Esophagus squamous epithelium (tissue), 4 donors: ENCODE measurements at regions not wholly inside any gene's neighbourhood (a gene's known extent, or its start where the extent isn't known, plus 50 kb on each side); places are given as distances from the start of the nearest gene placed in this dataset.

Experiments
- POLR2A ChIP-seq, 4 donors: fragments of 450-650 bp; IDR thresholded peaks; one replicate each; pipeline ENCODE4 v1.6.1; 2017; ENCODE audit warnings: antibody characterized with exemption in 4 of 4, mild to moderate bottlenecking in 4 of 4, moderate library complexity in 3 of 4
- TF ChIP-seq, protein P1 (sequence below), 6 experiments: fragments of 450-650 bp in 4 of 6; fragments of 200-600 bp in 2 of 6; sonication (generic) in 2 of 6; IDR thresholded peaks; one replicate each; pipeline ENCODE4 v1.5.1; 2016 to 2019; ENCODE audit warnings: antibody characterized with exemption in 6 of 6, mild to moderate bottlenecking in 4 of 6, moderate library complexity in 4 of 6

DNA sequence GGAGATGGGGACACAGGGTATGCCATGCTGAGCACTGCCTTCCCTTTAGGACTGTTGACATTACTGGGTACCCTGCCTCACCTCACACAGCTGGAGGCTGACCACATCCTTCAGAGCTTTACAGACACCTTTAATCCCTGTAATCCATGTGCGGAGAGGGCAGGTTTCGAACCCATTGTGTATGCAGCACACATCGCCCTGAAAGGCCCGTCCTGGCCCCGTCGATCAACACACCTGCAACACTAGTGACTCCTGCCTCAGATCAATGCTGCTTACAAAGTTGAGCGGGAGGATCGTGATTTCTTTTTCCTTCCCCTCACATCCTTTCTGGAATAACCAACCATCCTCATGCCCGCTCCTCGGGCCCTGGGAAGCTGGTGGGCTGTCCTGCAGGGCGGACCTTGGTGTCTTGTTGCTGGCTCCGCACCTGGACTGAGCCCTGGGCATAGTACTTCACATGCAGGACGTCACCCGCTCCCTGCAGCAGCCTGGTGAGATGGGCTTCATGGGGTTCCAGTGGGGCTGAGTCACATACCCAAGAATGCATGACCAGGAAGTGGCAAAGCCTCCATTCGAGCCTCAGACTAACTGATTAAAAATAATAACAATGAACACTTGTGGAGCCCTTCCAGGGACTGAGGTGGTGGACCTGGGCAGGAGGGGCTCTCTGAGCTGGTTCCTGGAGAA is 403.6 kb downstream of the PTPRU start:
- no peak for TF ChIP-seq POLR2A (IDR thresholded peaks at IDR 0.05)
- TF ChIP-seq, protein P1, sequence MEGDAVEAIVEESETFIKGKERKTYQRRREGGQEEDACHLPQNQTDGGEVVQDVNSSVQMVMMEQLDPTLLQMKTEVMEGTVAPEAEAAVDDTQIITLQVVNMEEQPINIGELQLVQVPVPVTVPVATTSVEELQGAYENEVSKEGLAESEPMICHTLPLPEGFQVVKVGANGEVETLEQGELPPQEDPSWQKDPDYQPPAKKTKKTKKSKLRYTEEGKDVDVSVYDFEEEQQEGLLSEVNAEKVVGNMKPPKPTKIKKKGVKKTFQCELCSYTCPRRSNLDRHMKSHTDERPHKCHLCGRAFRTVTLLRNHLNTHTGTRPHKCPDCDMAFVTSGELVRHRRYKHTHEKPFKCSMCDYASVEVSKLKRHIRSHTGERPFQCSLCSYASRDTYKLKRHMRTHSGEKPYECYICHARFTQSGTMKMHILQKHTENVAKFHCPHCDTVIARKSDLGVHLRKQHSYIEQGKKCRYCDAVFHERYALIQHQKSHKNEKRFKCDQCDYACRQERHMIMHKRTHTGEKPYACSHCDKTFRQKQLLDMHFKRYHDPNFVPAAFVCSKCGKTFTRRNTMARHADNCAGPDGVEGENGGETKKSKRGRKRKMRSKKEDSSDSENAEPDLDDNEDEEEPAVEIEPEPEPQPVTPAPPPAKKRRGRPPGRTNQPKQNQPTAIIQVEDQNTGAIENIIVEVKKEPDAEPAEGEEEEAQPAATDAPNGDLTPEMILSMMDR (IDR thresholded peaks at IDR 0.05): no peak
